SJCRH30 (cell line): ENCODE measurements at regions not wholly inside any gene's neighbourhood (a gene's known extent, or its start where the extent isn't known, plus 50 kb on each side); places are given as distances from the start of the nearest gene placed in this dataset.

Experiments
- DNase-seq, 2 experiments: peaks; one replicate each; pipeline ENCODE4 v3.0.0-alpha.2; 2015 to 2020
- H3K27ac ChIP-seq: fragments of 250-450 bp; sonication (Bioruptor Pico); 2 replicates; pipeline ENCODE4 v1.5.1; 2020; ENCODE audit warnings: mild to moderate bottlenecking, moderate library complexity
- H3K27me3 ChIP-seq: fragments of 250-450 bp; sonication (Bioruptor Pico); 2 replicates; pipeline ENCODE4 v1.5.1; 2020; ENCODE audit warnings: mild to moderate bottlenecking, moderate library complexity
- H3K36me3 ChIP-seq: fragments of 250-450 bp; sonication (Bioruptor Pico); 2 replicates; pipeline ENCODE4 v1.5.1; 2020; ENCODE audit warnings: mild to moderate bottlenecking, moderate library complexity
- H3K4me1 ChIP-seq: fragments of 250-450 bp; sonication (Bioruptor Pico); 2 replicates; pipeline ENCODE4 v1.5.1; 2020; ENCODE audit warnings: mild to moderate bottlenecking, moderate library complexity
- H3K4me3 ChIP-seq: fragments of 250-450 bp; sonication (Bioruptor Pico); 2 replicates; pipeline ENCODE4 v1.5.1; 2020; ENCODE audit warnings: mild to moderate bottlenecking, moderate library complexity
- H3K9me3 ChIP-seq: fragments of 250-450 bp; sonication (Bioruptor Pico); replicated peaks from 2 replicates; pipeline ENCODE4 v1.5.1; 2020; ENCODE audit warnings: mild to moderate bottlenecking, moderate library complexity

GRCh38 chr4:38319456-38320342 is 344.3 kb upstream of the KLF3 start:
- Histone ChIP-seq H3K36me3 (no peaks in the 10 kb centered on the region), H3K9me3 (no peaks in the 10 kb centered on the region), H3K27me3 (no peaks in the 10 kb centered on the region), H3K27ac (peak overlapping the region; percentile 58), H3K4me1 (peaks cover 16% of the 10 kb centered on the region), H3K4me3 (peak overlapping the region; percentile 55)
- peak; percentile 89 to 97 for DNase-seq

- Histone ChIP-seq H3K36me3 (no peaks in the 10 kb centered on the region), H3K9me3 (no peaks in the 10 kb centered on the region), H3K27ac (peak overlapping the region; percentile 29; the same call in 1 of the 2 replicates)
These were observed 343.7 kb upstream of the KLF3 start for GRCh38 chr4:38320343-38320695.

GRCh38 chr4:38320833-38321232 is 343.2 kb upstream of the KLF3 start:
- no peaks in the 10 kb centered on the region for H3K36me3 ChIP-seq
- no peaks in the 10 kb centered on the region for H3K27me3 ChIP-seq
- peaks cover 16% of the 10 kb centered on the region for H3K4me1 ChIP-seq
- H3K9me3 ChIP-seq: no peaks in the 10 kb centered on the region
- no peak overlapping the region for H3K4me3 ChIP-seq
- no peak for DNase-seq
- no peak overlapping the region for H3K27ac ChIP-seq

More at GRCh38 chr4:38320343-38320695, 343.7 kb upstream of the KLF3 start:
- no peaks in the 10 kb centered on the region for H3K27me3 ChIP-seq
- no peak overlapping the region for H3K4me3 ChIP-seq
- no peak for DNase-seq
- peaks cover 16% of the 10 kb centered on the region for H3K4me1 ChIP-seq

GRCh38 chr4:38322714-38323113 is 341.3 kb upstream of the KLF3 start:
- no peaks in the 10 kb centered on the region for H3K27me3 ChIP-seq
- peaks cover 18% of the 10 kb centered on the region for H3K4me1 ChIP-seq
- no peak overlapping the region for H3K27ac ChIP-seq
- H3K9me3 ChIP-seq: 0 out of 2 replicates have a peak, but pooled peaks cover 4% of the 10 kb centered on the region
- no peak overlapping the region for H3K4me3 ChIP-seq
- no peaks in the 10 kb centered on the region for H3K36me3 ChIP-seq
- peak; percentile 77 to 78 for DNase-seq

- Histone ChIP-seq H3K4me1 (peaks cover 22% of the 10 kb centered on the region), H3K27me3 (no peaks in the 10 kb centered on the region), H3K27ac (no peak overlapping the region), H3K36me3 (no peaks in the 10 kb centered on the region), H3K4me3 (no peak overlapping the region), H3K9me3 (0 out of 2 replicates have a peak, but pooled peaks cover 4% of the 10 kb centered on the region)
- DNase-seq: no peak
These were observed 340.8 kb upstream of the KLF3 start for GRCh38 chr4:38323141-38323641.

- Histone ChIP-seq H3K9me3 (0 out of 2 replicates have a peak, but pooled peaks cover 4% of the 10 kb centered on the region), H3K27me3 (no peaks in the 10 kb centered on the region), H3K27ac (no peak overlapping the region), H3K36me3 (no peaks in the 10 kb centered on the region), H3K4me1 (peaks cover 22% of the 10 kb centered on the region), H3K4me3 (no peak overlapping the region)
- no peak for DNase-seq
These were observed 339.0 kb upstream of the KLF3 start for GRCh38 chr4:38324861-38325628.

- 0 out of 2 replicates have a peak, but pooled peaks cover 4% of the 10 kb centered on the region for H3K9me3 ChIP-seq
These were observed 338.4 kb upstream of the KLF3 start for GRCh38 chr4:38325629-38325913.

GRCh38 chr4:38326499-38326898 is 337.5 kb upstream of the KLF3 start:
- DNase-seq: no peak
- Histone ChIP-seq H3K27ac (no peak overlapping the region), H3K9me3 (0 out of 2 replicates have a peak, but pooled peaks cover 4% of the 10 kb centered on the region), H3K27me3 (no peaks in the 10 kb centered on the region), H3K4me3 (no peak overlapping the region), H3K4me1 (peaks cover 18% of the 10 kb centered on the region), H3K36me3 (no peaks in the 10 kb centered on the region)

More at GRCh38 chr4:38325629-38325913, 338.4 kb upstream of the KLF3 start:
- no peak for DNase-seq
- no peaks in the 10 kb centered on the region for H3K27me3 ChIP-seq
- no peak overlapping the region for H3K4me3 ChIP-seq
- no peak overlapping the region for H3K27ac ChIP-seq
- no peaks in the 10 kb centered on the region for H3K36me3 ChIP-seq
- H3K4me1 ChIP-seq: peaks cover 18% of the 10 kb centered on the region

GRCh38 chr4:38327174-38327573 is 336.8 kb upstream of the KLF3 start:
- Histone ChIP-seq H3K27ac (no peak overlapping the region), H3K4me3 (no peak overlapping the region), H3K36me3 (no peaks in the 10 kb centered on the region), H3K27me3 (no peaks in the 10 kb centered on the region), H3K9me3 (0 out of 2 replicates have a peak, but pooled peaks cover 4% of the 10 kb centered on the region), H3K4me1 (peaks cover 18% of the 10 kb centered on the region)
- no peak for DNase-seq

GRCh38 chr4:38328989-38329729 is 334.8 kb upstream of the KLF3 start:
- Histone ChIP-seq H3K27me3 (no peaks in the 10 kb centered on the region), H3K27ac (no peak overlapping the region), H3K9me3 (0 out of 2 replicates have a peak, but pooled peaks cover 4% of the 10 kb centered on the region), H3K36me3 (no peaks in the 10 kb centered on the region), H3K4me1 (peaks cover 14% of the 10 kb centered on the region), H3K4me3 (no peak overlapping the region)
- no peak for DNase-seq

- H3K27me3 ChIP-seq: no peaks in the 10 kb centered on the region
- DNase-seq: no peak
- H3K36me3 ChIP-seq: no peaks in the 10 kb centered on the region
- 0 out of 2 replicates have a peak, but pooled peaks cover 4% of the 10 kb centered on the region for H3K9me3 ChIP-seq
- peaks cover 14% of the 10 kb centered on the region for H3K4me1 ChIP-seq
- H3K27ac ChIP-seq: no peak overlapping the region
- no peak overlapping the region for H3K4me3 ChIP-seq
These were observed 333.7 kb upstream of the KLF3 start for GRCh38 chr4:38330321-38330720.

- H3K36me3 ChIP-seq: no peaks in the 10 kb centered on the region
- peaks cover 14% of the 10 kb centered on the region for H3K4me1 ChIP-seq
- no peak overlapping the region for H3K27ac ChIP-seq
- H3K4me3 ChIP-seq: no peak overlapping the region
- H3K27me3 ChIP-seq: no peaks in the 10 kb centered on the region
- DNase-seq: no peak
- 0 out of 2 replicates have a peak, but pooled peaks cover 4% of the 10 kb centered on the region for H3K9me3 ChIP-seq
These were observed 333.1 kb upstream of the KLF3 start for GRCh38 chr4:38330936-38331335.

GRCh38 chr4:38332699-38333098 is 331.3 kb upstream of the KLF3 start:
- Histone ChIP-seq H3K9me3 (no peaks in the 10 kb centered on the region), H3K27ac (no peak overlapping the region), H3K4me3 (no peak overlapping the region), H3K27me3 (no peaks in the 10 kb centered on the region), H3K4me1 (peaks cover 12% of the 10 kb centered on the region), H3K36me3 (no peaks in the 10 kb centered on the region)
- no peak for DNase-seq

GRCh38 chr4:38333219-38333618 is 330.8 kb upstream of the KLF3 start:
- no peak overlapping the region for H3K4me3 ChIP-seq
- H3K9me3 ChIP-seq: no peaks in the 10 kb centered on the region
- H3K27me3 ChIP-seq: no peaks in the 10 kb centered on the region
- H3K36me3 ChIP-seq: no peaks in the 10 kb centered on the region
- no peak for DNase-seq
- peaks cover 7% of the 10 kb centered on the region for H3K4me1 ChIP-seq
- H3K27ac ChIP-seq: no peak overlapping the region
